Ascending aorta (tissue), 2 donors: ENCODE measurements at regions not wholly inside any gene's neighbourhood (a gene's known extent, or its start where the extent isn't known, plus 50 kb on each side); places are given as distances from the start of the nearest gene placed in this dataset.

Experiments used
- DNase-seq, 2 donors: peaks; one replicate each; pipeline ENCODE4 v3.0.0-alpha.2; 2019; ENCODE audit warnings: low spot score in 2 of 2
- H3K27ac ChIP-seq, 2 donors: fragments of 200-600 bp; sonication (generic); one replicate each; pipeline ENCODE4 v1.5.1; 2016 to 2017; ENCODE audit warnings: mild to moderate bottlenecking in 1 of 2
- H3K27me3 ChIP-seq: fragments of 200-600 bp; sonication (generic); one replicate; pipeline ENCODE4 v1.5.1; 2017
- H3K36me3 ChIP-seq, 2 donors: fragments of 200-600 bp; sonication (generic); one replicate each; pipeline ENCODE4 v1.5.1; 2016
- H3K4me1 ChIP-seq, 2 donors: fragments of 200-600 bp; sonication (generic); one replicate each; pipeline ENCODE4 v1.5.1; 2016 to 2017; ENCODE audit warnings: mild to moderate bottlenecking in 1 of 2
- H3K4me3 ChIP-seq, 2 donors: fragments of 200-600 bp; sonication (generic); one replicate each; pipeline ENCODE4 v1.5.1; 2016 to 2017; ENCODE audit warnings: mild to moderate bottlenecking in 1 of 2
- H3K9me3 ChIP-seq, 2 donors: fragments of 200-600 bp; sonication (generic); one replicate each; pipeline ENCODE4 v1.5.1; 2016
- CTCF ChIP-seq, 3 experiments: fragments of 200-600 bp in 2 of 3; fragments of 450-650 bp in 1 of 3; sonication (generic) in 2 of 3; IDR thresholded peaks; one replicate each; pipeline ENCODE4 v1.5.1; 2016 to 2019; ENCODE audit warnings: antibody characterized with exemption in 3 of 3, mild to moderate bottlenecking in 1 of 3, moderate library complexity in 1 of 3
- intact Hi-C: fragments of 100-400 bp; cut with DNase I; formaldehyde crosslinking; loops from one replicate; pipeline ENCODE4 v1.15.1; 2023

GRCh38 chr3:99458013-99458412, 180.4 kb upstream of the COL8A1 start:
- no peaks in the 10 kb centered on the region for H3K27me3 ChIP-seq
- no peak for TF ChIP-seq CTCF (IDR thresholded peaks at IDR 0.05)
- no peaks in the 10 kb centered on the region for H3K4me1 ChIP-seq
- no peak overlapping the region for H3K27ac ChIP-seq
- no peak for DNase-seq
- no peak overlapping the region for H3K4me3 ChIP-seq
- no peaks in the 10 kb centered on the region for H3K36me3 ChIP-seq
- intact Hi-C loops, result no loop called here
- H3K9me3 ChIP-seq, result no peaks in the 10 kb centered on the region

- Histone ChIP-seq H3K27me3 (no peaks in the 10 kb centered on the region), H3K27ac (no peak overlapping the region), H3K36me3 (no peaks in the 10 kb centered on the region), H3K4me3 (no peak overlapping the region), H3K9me3 (no peaks in the 10 kb centered on the region), H3K4me1 (no peaks in the 10 kb centered on the region)
- TF ChIP-seq CTCF (IDR thresholded peaks at IDR 0.05), result no peak
- DNase-seq, result no peak
- intact Hi-C loops, result no loop called here
Measured at GRCh38 chr3:99442599-99442998, 195.8 kb upstream of the COL8A1 start.

- no peak overlapping the region for H3K4me3 ChIP-seq
- no peak for TF ChIP-seq CTCF (IDR thresholded peaks at IDR 0.05)
- no peaks in the 10 kb centered on the region for H3K4me1 ChIP-seq
- H3K9me3 ChIP-seq, result no peaks in the 10 kb centered on the region
- H3K36me3 ChIP-seq, result no peaks in the 10 kb centered on the region
- no peak overlapping the region for H3K27ac ChIP-seq
- no peak for DNase-seq
- intact Hi-C loops, result no loop called here
- H3K27me3 ChIP-seq, result no peaks in the 10 kb centered on the region
Measured at GRCh38 chr3:99439892-99440291, 198.5 kb upstream of the COL8A1 start.

GRCh38 chr3:99434190-99434589, 204.2 kb upstream of the COL8A1 start:
- no peaks in the 10 kb centered on the region for H3K27me3 ChIP-seq
- intact Hi-C loops, result loop anchor here (5.0 kb wide), 1 partner anchor 38 kb away; no protein-coding TSS in a partner anchor
- H3K9me3 ChIP-seq, result no peaks in the 10 kb centered on the region
- H3K27ac ChIP-seq, result no peak overlapping the region
- peaks cover 0 to 13% of the 10 kb centered on the region in 2 donors for H3K4me1 ChIP-seq
- H3K36me3 ChIP-seq, result no peaks in the 10 kb centered on the region
- DNase-seq, result no peak
- no peak overlapping the region for H3K4me3 ChIP-seq
- TF ChIP-seq CTCF (IDR thresholded peaks at IDR 0.05), result no peak

- Histone ChIP-seq H3K4me3 (no peak overlapping the region), H3K27me3 (no peaks in the 10 kb centered on the region), H3K9me3 (no peaks in the 10 kb centered on the region), H3K27ac (peak overlapping the region; percentile 1 to 24), H3K4me1 (peaks cover 0 to 13% of the 10 kb centered on the region in 2 donors), H3K36me3 (no peaks in the 10 kb centered on the region)
- TF ChIP-seq CTCF (IDR thresholded peaks at IDR 0.05), result no peak
- intact Hi-C loops, result loop anchor here (5.0 kb wide), 1 partner anchor 42 kb away; no protein-coding TSS in a partner anchor
- DNase-seq, result no peak
Measured at GRCh38 chr3:99430348-99431134, 207.9 kb upstream of the COL8A1 start.
